IMR-90 (cell line): ENCODE measurements at regions not wholly inside any gene's neighbourhood (a gene's known extent, or its start where the extent isn't known, plus 50 kb on each side); places are given as distances from the start of the nearest gene placed in this dataset.
A peak's percentile ranks its signal among the peaks of the same experiment; 100 is the strongest.

Source experiments
- ATAC-seq: fragments of 200-7000 bp; cut with Tn5 transposase; 2 replicates; pipeline ENCODE4 v1.9.1; 2020; ENCODE audit warnings: low read depth, mild to moderate bottlenecking, moderate library complexity
- BruUV-seq: library from RNA; stranded (reverse); fragments of 400-500 nt; replicated peaks from 2 replicates; lab custom pipeline; 2021; lab: Mats Ljungman, UMichigan
- CTCF ChIA-PET: fragments of 300-600 bp; formaldehyde crosslinking; extraction: SDS; loops from one replicate; lab custom pipeline; 2021; ENCODE audit warnings: antibody characterized with exemption; lab: Yijun Ruan, JAX
- POLR2A ChIA-PET: fragments of 300-600 bp; sonication (Branson Sonifier 250); formaldehyde crosslinking; loops from one replicate; lab custom pipeline; 2022; ENCODE audit warnings: antibody characterized with exemption; ENCODE audit not compliant: unreplicated experiment; lab: Charles Lee
- DNase-seq: peaks from one replicate; pipeline ENCODE4 v3.0.0; 2013
- H2AFZ ChIP-seq: replicated peaks from 2 replicates; pipeline ENCODE3; 2013; ENCODE audit warnings: low read length, mild to moderate bottlenecking; ENCODE audit not compliant: poor library complexity
- H2AK5ac ChIP-seq: 2 replicates; pipeline ENCODE4 v1.6.1; 2013; ENCODE audit warnings: low read depth, low read length, inconsistent platforms
- H2AK9ac ChIP-seq: replicated peaks from 2 replicates; pipeline ENCODE3; 2013; ENCODE audit warnings: mild to moderate bottlenecking, low read depth, low read length, moderate library complexity; ENCODE audit not compliant: poor library complexity
- H2BK120ac ChIP-seq: 2 replicates; pipeline ENCODE4 v1.6.1; 2013; ENCODE audit warnings: low read depth, low read length, inconsistent platforms
- H2BK15ac ChIP-seq: 3 replicates; pipeline ENCODE4 v1.6.1; 2013; ENCODE audit warnings: low read depth, low read length, inconsistent platforms
- H2BK20ac ChIP-seq: 2 replicates; pipeline ENCODE4 v1.6.1; 2013; ENCODE audit warnings: low read depth, mild to moderate bottlenecking, inconsistent platforms, low read length, moderate library complexity
- H2BK5ac ChIP-seq: 2 replicates; pipeline ENCODE4 v1.6.1; 2013; ENCODE audit warnings: mild to moderate bottlenecking, low read depth, low read length, inconsistent platforms; ENCODE audit not compliant: poor library complexity, severe bottlenecking
- H3K14ac ChIP-seq: replicated peaks from 2 replicates; pipeline ENCODE4 v1.6.1; 2013; ENCODE audit warnings: low read depth, low read length, inconsistent platforms
- H3K18ac ChIP-seq: 2 replicates; pipeline ENCODE4 v1.6.1; 2013; ENCODE audit warnings: low read depth, low read length, control low read depth
- H3K23ac ChIP-seq: 2 replicates; pipeline ENCODE4 v1.6.1; 2013; ENCODE audit warnings: low read depth, low read length, inconsistent platforms
- H3K27ac ChIP-seq: 2 replicates; pipeline ENCODE4 v1.5.1; 2013; ENCODE audit warnings: mild to moderate bottlenecking, control low read depth, low read length; ENCODE audit not compliant: insufficient read depth
- H3K27me3 ChIP-seq: 2 replicates; pipeline ENCODE4 v1.6.1; 2013; ENCODE audit warnings: low read length; ENCODE audit not compliant: control insufficient read depth, insufficient read depth
- H3K36me3 ChIP-seq: 2 replicates; pipeline ENCODE4 v1.6.1; 2013; ENCODE audit warnings: low read length, mixed read lengths; ENCODE audit not compliant: control insufficient read depth, insufficient read depth
- H3K4ac ChIP-seq: 2 replicates; pipeline ENCODE4 v1.6.1; 2013; ENCODE audit warnings: low read depth, low read length, inconsistent platforms
- H3K4me1 ChIP-seq: 2 replicates; pipeline ENCODE4 v1.6.1; 2013; ENCODE audit warnings: low read length, mixed read lengths; ENCODE audit not compliant: control insufficient read depth, insufficient read depth
- H3K4me2 ChIP-seq: 2 replicates; pipeline ENCODE4 v1.6.1; 2013; ENCODE audit warnings: low read depth, mild to moderate bottlenecking, control low read depth, low read length, moderate library complexity
- H3K4me3 ChIP-seq: 2 replicates; pipeline ENCODE4 v1.5.1; 2013; ENCODE audit warnings: low read depth, mild to moderate bottlenecking, control low read depth, low read length, moderate library complexity; ENCODE audit not compliant: insufficient read depth
- H3K56ac ChIP-seq: 2 replicates; pipeline ENCODE4 v1.6.1; 2013; ENCODE audit warnings: low read length, inconsistent platforms; ENCODE audit not compliant: insufficient read depth; ENCODE audit errors: extremely low read depth
- H3K79me1 ChIP-seq, 2 experiments: 2 replicates each; pipeline ENCODE4 v1.6.1; 2013; ENCODE audit warnings: low read length in 2 of 2, inconsistent platforms in 1 of 2, low read depth in 1 of 2
- H3K9ac ChIP-seq: 2 replicates; pipeline ENCODE4 v1.6.1; 2013; ENCODE audit warnings: low read depth, low read length, control low read depth
- H3K9me1 ChIP-seq: 2 replicates; pipeline ENCODE4 v1.6.1; 2013; ENCODE audit warnings: low read length, inconsistent platforms; ENCODE audit not compliant: insufficient read depth
- H3K9me3 ChIP-seq: 2 replicates; pipeline ENCODE4 v1.6.1; 2013; ENCODE audit warnings: low read length; ENCODE audit not compliant: control insufficient read depth, insufficient read depth
- H4K20me1 ChIP-seq: 2 replicates; pipeline ENCODE4 v1.6.1; 2013; ENCODE audit warnings: low read length, inconsistent platforms; ENCODE audit not compliant: insufficient read depth
- H4K5ac ChIP-seq: 2 replicates; pipeline ENCODE4 v1.6.1; 2013; ENCODE audit warnings: mild to moderate bottlenecking, low read depth, low read length, control low read depth
- H4K8ac ChIP-seq, 2 experiments: 2 replicates each; pipeline ENCODE4 v1.6.1; 2013; ENCODE audit warnings: low read depth in 2 of 2, low read length in 2 of 2, control low read depth in 1 of 2, inconsistent platforms in 1 of 2
- H4K91ac ChIP-seq: 2 replicates; pipeline ENCODE4 v1.6.1; 2013; ENCODE audit warnings: low read depth, low read length, inconsistent platforms; ENCODE audit not compliant: insufficient read depth
- BHLHE40 ChIP-seq: fragments of 150-350 bp; IDR thresholded peaks from 2 replicates; pipeline ENCODE4 v1.6.1; 2016; ENCODE audit warnings: mild to moderate bottlenecking, low read depth, low read length
- CEBPB ChIP-seq: IDR thresholded peaks from 2 replicates; pipeline ENCODE4 v1.6.1; 2012; ENCODE audit warnings: low read depth, low read length, improper control_type of control experiment
- CHD1 ChIP-seq: IDR thresholded peaks from 2 replicates; pipeline ENCODE4 v1.6.1; 2012; ENCODE audit warnings: low read depth, low read length, improper control_type of control experiment
- CTCF ChIP-seq: conservative IDR thresholded peaks from 2 replicates; pipeline ENCODE4 v1.5.1; 2012; ENCODE audit warnings: mild to moderate bottlenecking, low read depth, low read length, improper control_type of control experiment
- ELK1 ChIP-seq: fragments of 150-350 bp; IDR thresholded peaks from 2 replicates; pipeline ENCODE4 v1.6.1; 2016; ENCODE audit warnings: low read depth, mild to moderate bottlenecking, low read length, moderate library complexity, borderline replicate concordance
- FOS ChIP-seq: fragments of 150-350 bp; IDR thresholded peaks from 2 replicates; pipeline ENCODE4 v1.6.1; 2016; ENCODE audit warnings: low read depth, low read length
- MAFK ChIP-seq: IDR thresholded peaks from 2 replicates; pipeline ENCODE4 v1.6.1; 2012; ENCODE audit warnings: low read depth, low read length, improper control_type of control experiment
- MAZ ChIP-seq: IDR thresholded peaks from 2 replicates; pipeline ENCODE4 v1.6.1; 2012; ENCODE audit warnings: low read depth, mild to moderate bottlenecking, low read length, improper control_type of control experiment, moderate library complexity, borderline replicate concordance
- MXI1 ChIP-seq: IDR thresholded peaks from 2 replicates; pipeline ENCODE4 v1.6.1; 2012; ENCODE audit warnings: low read depth, mild to moderate bottlenecking, low read length, moderate library complexity, borderline replicate concordance
- NFE2L2 ChIP-seq: fragments of 150-350 bp; IDR thresholded peaks from 2 replicates; pipeline ENCODE4 v1.6.1; 2016; ENCODE audit warnings: low read depth, mild to moderate bottlenecking, low read length
- POLR2A ChIP-seq: IDR thresholded peaks from 2 replicates; pipeline ENCODE4 v1.6.1; 2012; ENCODE audit warnings: mild to moderate bottlenecking, low read depth, low read length
- RAD21 ChIP-seq: IDR thresholded peaks from 2 replicates; pipeline ENCODE4 v1.6.1; 2012; ENCODE audit warnings: low read length, improper control_type of control experiment
- RCOR1 ChIP-seq: IDR thresholded peaks from 2 replicates; pipeline ENCODE4 v1.6.1; 2012; ENCODE audit warnings: mild to moderate bottlenecking, low read length, improper control_type of control experiment; ENCODE audit not compliant: insufficient replicate concordance
- RFX5 ChIP-seq: IDR thresholded peaks from 2 replicates; pipeline ENCODE4 v1.8.0; 2012; ENCODE audit warnings: low read depth, mild to moderate bottlenecking, low read length, moderate library complexity
- SMC3 ChIP-seq: fragments of 150-350 bp; IDR thresholded peaks from 2 replicates; pipeline ENCODE4 v1.6.1; 2016; ENCODE audit warnings: low read depth, mild to moderate bottlenecking, antibody characterized with exemption, low read length, moderate library complexity
- USF2 ChIP-seq: fragments of 150-350 bp; IDR thresholded peaks from 2 replicates; pipeline ENCODE4 v1.6.1; 2017; ENCODE audit warnings: mild to moderate bottlenecking, antibody characterized with exemption, low read length, low read depth
- WGBS, 2 experiments: methylation state at CpG; one replicate each; pipeline versions ENCODE4 v1.1.5 to v1.1.7; 2013; ENCODE audit warnings: missing lambda C conversion rate in 2 of 2; ENCODE audit not compliant: insufficient read length in 1 of 2; ENCODE audit errors: extremely low coverage in 2 of 2; 5-methylcytosine and 5-hydroxymethylcytosine counted together
- dilution Hi-C: fragments of 300-500 bp; cut with HindIII; formaldehyde crosslinking; loops from one replicate; pipeline ENCODE4 v1.14.3; 2018; ENCODE audit warnings: low sequenced_read_pairs; ENCODE audit not compliant: unreplicated experiment
- in situ Hi-C: fragments of 300-500 bp; cut with MboI; formaldehyde crosslinking; loops from 3 replicates; pipeline ENCODE4 v1.14.3; 2019; ENCODE audit warnings: low sequenced_read_pairs, inconsistent platforms, mixed read lengths
- intact Hi-C: fragments of 100-400 bp; cut with micrococcal nuclease; formaldehyde crosslinking; loops from 2 replicates; pipeline ENCODE4 v1.10.0; 2022

GRCh38 chr5:74552101-74552500, 88.4 kb downstream of the ENC1 start:
- TF ChIP-seq RAD21 (no peak), CEBPB (no peak), MAZ (no peak), RFX5 (no peak), ELK1 (no peak), FOS (no peak), BHLHE40 (no peak), USF2 (no peak), RCOR1 (no peak), POLR2A (no peak), SMC3 (no peak), CTCF (no peak), MXI1 (no peak), MAFK (no peak), CHD1 (no peak), NFE2L2 (no peak)
- Histone ChIP-seq H2BK15ac (no peak overlapping the region), H2BK20ac (no peak overlapping the region), H4K5ac (no peak overlapping the region), H3K9me3 (no peaks in the 10 kb centered on the region), H3K23ac (no peak overlapping the region), H3K4me2 (no peak overlapping the region), H4K8ac (no peak overlapping the region), H3K79me1 (no peaks in the 10 kb centered on the region), H2BK5ac (no peak overlapping the region), H3K27me3 (no peaks in the 10 kb centered on the region), H3K14ac (no peak overlapping the region), H2AK9ac (no peak overlapping the region), H2BK120ac (no peak overlapping the region), H3K9me1 (0 out of 2 replicates have a peak, but pooled peaks cover 3% of the 10 kb centered on the region), H2AK5ac (no peak overlapping the region), H2AFZ (no peak overlapping the region), H3K18ac (no peak overlapping the region), H3K27ac (no peak overlapping the region), H3K4ac (no peak overlapping the region), H3K9ac (no peak overlapping the region), H4K20me1 (no peaks in the 10 kb centered on the region), H3K4me1 (no peaks in the 10 kb centered on the region; the same call in 1 of the 2 replicates), H3K56ac (no peak overlapping the region), H4K91ac (no peak overlapping the region), H3K4me3 (no peak overlapping the region), H3K36me3 (no peaks in the 10 kb centered on the region)
- no TSS peak for BruUV-seq
- POLR2A ChIA-PET = no interaction called here
- DNase-seq = peak; percentile 70
- CTCF ChIA-PET = interaction anchor here (1.0 kb wide), 1 partner anchor 353 kb away, joined by 4 read pairs; no protein-coding TSS in a partner anchor
- no peak; the same call in 1 of the 2 replicates for ATAC-seq
- intact Hi-C loops = no loop called here
- dilution Hi-C loops = no loop called here
- in situ Hi-C loops = no loop called here
- WGBS, 2 experiments = no CpG with 5 or more reads among the region's 4 CpGs
